AG09309 (cell line): ENCODE measurements at regions not wholly inside any gene's neighbourhood (a gene's known extent, or its start where the extent isn't known, plus 50 kb on each side); places are given as distances from the start of the nearest gene placed in this dataset.
"Not testable (repeated sequence)": the region's sequence is repeated elsewhere in the genome, so short reads cannot be mapped to it uniquely, and the experiment has no call there.

Experiments
- DNase-seq: peaks from one replicate; pipeline ENCODE4 v3.0.0-alpha.2; 2010; ENCODE audit warnings: low read depth
- H3K4me3 ChIP-seq: 2 replicates; pipeline ENCODE4 v1.5.1; 2011; ENCODE audit warnings: mild to moderate bottlenecking, low read depth, low read length, moderate library complexity; ENCODE audit not compliant: control insufficient read depth
- TF ChIP-seq, protein P1 (sequence below): IDR thresholded peaks from 2 replicates; pipeline ENCODE4 v1.5.1; 2011; ENCODE audit warnings: mild to moderate bottlenecking, low read depth, low read length, inconsistent platforms; ENCODE audit not compliant: insufficient read depth, control insufficient read depth; ENCODE audit errors: missing control alignments

DNA sequence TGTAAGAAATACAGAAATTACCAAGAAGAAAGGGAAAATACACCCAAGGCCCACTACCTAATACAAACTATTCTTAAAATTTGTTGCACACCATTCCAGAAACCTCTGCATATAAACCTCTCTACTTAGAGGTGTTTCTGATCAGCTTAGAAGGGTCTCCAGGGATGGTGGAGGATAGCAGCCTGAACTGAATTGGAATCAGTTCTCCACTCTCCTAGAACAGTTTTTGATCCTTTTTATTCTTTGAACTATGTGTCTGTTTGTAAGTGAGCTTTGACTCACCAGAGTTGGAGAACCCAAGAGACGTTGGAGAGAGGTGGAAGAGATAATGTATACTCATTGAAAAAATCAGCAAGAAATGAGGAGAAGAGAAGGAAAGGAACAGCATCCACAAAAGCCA lies 96.6 kb upstream of the OTUD4 start:
- DNase-seq, result no peak
- no peak overlapping the region for H3K4me3 ChIP-seq
- TF ChIP-seq, protein P1, sequence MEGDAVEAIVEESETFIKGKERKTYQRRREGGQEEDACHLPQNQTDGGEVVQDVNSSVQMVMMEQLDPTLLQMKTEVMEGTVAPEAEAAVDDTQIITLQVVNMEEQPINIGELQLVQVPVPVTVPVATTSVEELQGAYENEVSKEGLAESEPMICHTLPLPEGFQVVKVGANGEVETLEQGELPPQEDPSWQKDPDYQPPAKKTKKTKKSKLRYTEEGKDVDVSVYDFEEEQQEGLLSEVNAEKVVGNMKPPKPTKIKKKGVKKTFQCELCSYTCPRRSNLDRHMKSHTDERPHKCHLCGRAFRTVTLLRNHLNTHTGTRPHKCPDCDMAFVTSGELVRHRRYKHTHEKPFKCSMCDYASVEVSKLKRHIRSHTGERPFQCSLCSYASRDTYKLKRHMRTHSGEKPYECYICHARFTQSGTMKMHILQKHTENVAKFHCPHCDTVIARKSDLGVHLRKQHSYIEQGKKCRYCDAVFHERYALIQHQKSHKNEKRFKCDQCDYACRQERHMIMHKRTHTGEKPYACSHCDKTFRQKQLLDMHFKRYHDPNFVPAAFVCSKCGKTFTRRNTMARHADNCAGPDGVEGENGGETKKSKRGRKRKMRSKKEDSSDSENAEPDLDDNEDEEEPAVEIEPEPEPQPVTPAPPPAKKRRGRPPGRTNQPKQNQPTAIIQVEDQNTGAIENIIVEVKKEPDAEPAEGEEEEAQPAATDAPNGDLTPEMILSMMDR, result no peak

DNA sequence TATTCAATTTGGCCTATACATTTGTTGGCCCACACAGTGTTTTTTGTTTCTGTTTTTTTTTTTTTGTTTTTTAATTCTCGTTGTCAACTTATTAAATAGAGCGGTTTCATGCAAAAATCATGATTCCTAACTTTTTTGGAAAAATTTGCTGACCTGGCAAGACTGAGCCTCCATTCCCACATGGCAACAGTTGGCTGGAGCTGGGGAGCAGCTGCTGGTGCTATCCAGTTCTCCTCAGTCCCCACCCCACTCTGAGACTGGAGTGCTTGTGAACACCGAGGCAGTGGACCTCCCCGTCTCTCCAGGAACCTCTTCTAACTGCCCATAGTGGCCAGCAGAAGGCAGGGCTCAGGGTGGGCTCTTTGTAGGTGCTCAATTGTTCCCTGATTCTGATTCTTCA lies 95.7 kb upstream of the OTUD4 start:
- no peak for DNase-seq
- TF ChIP-seq, protein P1, result no peak
- H3K4me3 ChIP-seq, result no peak overlapping the region

GRCh38 chr4:145271194-145271593 lies 90.8 kb upstream of the OTUD4 start:
- TF ChIP-seq, protein P1, result no peak
- DNase-seq, result no peak
- H3K4me3 ChIP-seq, result no peak overlapping the region

GRCh38 chr4:145266881-145267280 lies 86.5 kb upstream of the OTUD4 start:
- H3K4me3 ChIP-seq, result no peak overlapping the region
- TF ChIP-seq, protein P1, result no peak
- no peak for DNase-seq

- TF ChIP-seq, protein P1, result no peak
- no peak overlapping the region for H3K4me3 ChIP-seq
- DNase-seq, result no peak
Observed at GRCh38 chr4:145260091-145260490, 79.7 kb upstream of the OTUD4 start.

GRCh38 chr4:145255311-145255710 lies 74.9 kb upstream of the OTUD4 start:
- DNase-seq, H3K4me3 ChIP-seq: not testable (repeated sequence)

- DNase-seq, result no peak
- TF ChIP-seq, protein P1, result no peak
Observed at GRCh38 chr4:145252190-145252589, 71.8 kb upstream of the OTUD4 start.

More at GRCh38 chr4:145252190-145252589, 71.8 kb upstream of the OTUD4 start:
- no peak overlapping the region for H3K4me3 ChIP-seq
